NCI-H526 treated with DMSO at 0.1 percent for 48 hours (cell line): ENCODE measurements at regions not wholly inside any gene's neighbourhood (a gene's known extent, or its start where the extent isn't known, plus 50 kb on each side); places are given as distances from the start of the nearest gene placed in this dataset.
"Not testable (repeated sequence)": the region's sequence is repeated elsewhere in the genome, so short reads cannot be mapped to it uniquely, and the experiment has no call there.

Experiments
- DNase-seq: peaks from one replicate; lab custom pipeline; 2025; lab: John Stamatoyannopoulos, UW

DNA sequence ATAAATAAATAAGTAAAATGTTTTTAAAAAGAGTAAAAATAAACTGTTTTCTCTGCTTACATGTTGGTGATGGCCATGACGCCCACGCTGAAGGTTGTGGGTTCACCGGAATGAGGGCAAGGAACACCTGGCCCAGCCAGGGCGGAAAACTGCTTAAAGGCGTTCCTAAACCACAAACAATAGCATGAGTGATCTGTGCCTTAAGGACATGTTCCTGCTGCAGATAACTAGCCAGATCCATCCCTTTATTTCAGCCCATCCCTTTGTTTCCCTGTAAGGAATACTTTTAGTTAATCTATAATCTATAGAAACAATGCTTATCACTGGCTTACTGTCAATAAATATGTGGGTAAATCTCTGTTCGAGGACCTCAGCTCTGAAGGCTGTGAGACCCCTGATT is 63.3 kb upstream of the CEP78 start:
- DNase-seq = not testable (repeated sequence)

DNA sequence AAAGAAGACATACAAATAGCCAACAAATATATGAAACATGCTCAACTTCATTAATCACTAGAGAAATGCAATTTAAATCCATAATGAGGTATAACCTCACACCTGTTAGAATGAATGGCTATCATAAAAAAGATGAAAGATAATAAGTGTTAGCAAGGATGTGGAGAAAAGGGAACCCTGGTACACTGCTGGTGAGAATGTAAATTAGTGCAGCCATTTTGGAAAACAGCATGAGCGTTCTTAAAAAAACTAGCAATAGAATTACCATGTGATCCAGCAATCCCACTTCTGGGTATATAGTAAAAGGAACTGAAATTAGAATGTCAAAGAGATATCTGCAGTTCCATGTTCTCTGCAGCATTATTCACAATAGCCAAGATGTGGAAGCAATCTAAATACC is 64.2 kb upstream of the CEP78 start:
- no peak for DNase-seq

DNA sequence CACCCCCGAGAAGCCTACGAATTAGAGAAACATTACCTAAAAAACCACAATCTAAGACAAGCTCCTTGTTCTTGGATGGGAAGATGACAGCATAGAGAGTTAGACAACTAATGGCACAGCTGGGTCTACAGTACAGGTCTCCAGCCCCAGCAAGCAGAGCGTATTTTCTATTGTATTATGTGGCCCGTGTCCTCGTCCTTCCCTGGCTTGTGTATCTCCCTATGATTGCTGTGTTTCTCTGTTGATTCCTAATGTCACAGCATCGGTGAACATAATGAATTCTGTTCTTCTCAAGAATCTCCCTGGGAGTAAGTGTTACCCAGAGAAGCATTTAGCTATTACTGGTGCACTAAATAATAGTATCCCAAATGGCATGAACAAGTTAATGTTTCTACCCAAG is 66.8 kb upstream of the CEP78 start:
- DNase-seq = no peak

DNA sequence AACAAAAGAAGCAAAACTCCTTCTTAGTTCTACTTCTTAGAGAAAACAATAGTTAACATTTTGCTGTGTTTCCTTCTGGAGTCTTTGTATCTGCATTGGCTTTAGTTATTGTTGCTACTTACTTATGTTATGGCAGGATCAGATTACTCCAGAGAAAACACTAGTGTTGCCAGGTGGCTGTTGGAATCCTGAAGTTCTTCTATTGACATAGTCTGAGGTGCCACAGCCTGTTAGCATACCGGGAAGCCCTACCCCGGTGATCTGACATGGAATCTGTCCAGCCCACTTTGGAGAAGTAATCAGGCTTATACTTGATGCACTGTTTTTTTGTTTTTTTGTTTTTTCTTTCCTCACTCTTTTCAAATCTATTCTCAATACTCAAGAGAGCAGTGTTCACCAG is 68.5 kb upstream of the CEP78 start:
- DNase-seq = peak; percentile 70

DNA sequence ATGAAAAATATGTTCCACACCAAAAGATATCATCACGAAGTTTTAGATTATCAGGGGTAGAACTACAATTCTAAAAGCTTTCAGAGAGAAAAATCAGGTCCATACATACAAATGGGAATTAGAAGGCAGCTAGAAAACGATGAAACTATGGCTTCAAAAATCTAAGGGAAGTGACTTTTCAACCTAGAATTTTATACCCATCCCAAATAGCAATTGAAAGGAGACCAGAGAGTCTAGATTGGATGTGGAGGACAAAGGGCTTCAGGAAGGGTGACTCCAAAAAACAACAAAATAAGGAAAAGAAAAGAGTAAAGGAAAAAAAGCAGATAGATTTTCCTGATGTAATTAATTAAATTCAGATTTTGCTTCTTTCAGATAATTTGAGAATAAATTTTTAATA is 72.0 kb upstream of the CEP78 start:
- no peak for DNase-seq

DNA sequence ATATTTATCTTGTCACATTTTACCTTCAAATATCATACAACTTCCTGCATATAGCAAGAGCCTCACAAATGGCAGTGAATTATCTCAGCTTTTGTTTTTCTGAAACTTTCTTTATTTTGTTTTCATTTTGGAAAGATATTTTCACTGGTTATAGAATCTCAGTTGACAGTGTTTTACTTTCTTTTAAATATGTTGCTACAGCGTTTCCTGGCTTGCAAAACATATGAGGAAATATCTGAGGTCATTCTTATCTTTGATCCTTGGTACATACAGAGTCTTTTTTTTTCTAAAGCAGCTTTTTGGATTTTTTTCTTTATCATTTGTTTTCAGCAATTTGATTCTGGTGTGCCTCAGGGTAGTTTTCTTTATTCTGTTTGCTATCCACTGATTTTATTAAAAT is 77.6 kb upstream of the CEP78 start:
- DNase-seq = no peak

DNA sequence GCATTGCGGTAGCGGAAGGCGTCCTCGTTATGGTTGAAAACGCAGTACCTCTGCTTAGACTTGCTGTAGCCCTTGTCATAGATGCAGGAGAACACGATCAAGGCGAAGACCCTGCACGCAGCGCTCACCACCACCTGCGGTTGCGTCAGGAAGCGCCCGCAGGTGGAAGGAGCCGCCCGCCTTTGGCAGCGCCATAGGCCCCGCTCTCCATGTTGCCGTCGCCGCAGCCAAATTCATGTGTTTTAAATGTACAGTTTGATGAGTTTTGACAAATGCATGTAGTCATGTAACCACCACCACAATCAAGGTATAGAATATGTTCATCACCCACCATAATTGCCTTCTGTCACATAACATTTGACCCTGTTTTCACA is 84.9 kb upstream of the CEP78 start:
- DNase-seq = no peak

DNA sequence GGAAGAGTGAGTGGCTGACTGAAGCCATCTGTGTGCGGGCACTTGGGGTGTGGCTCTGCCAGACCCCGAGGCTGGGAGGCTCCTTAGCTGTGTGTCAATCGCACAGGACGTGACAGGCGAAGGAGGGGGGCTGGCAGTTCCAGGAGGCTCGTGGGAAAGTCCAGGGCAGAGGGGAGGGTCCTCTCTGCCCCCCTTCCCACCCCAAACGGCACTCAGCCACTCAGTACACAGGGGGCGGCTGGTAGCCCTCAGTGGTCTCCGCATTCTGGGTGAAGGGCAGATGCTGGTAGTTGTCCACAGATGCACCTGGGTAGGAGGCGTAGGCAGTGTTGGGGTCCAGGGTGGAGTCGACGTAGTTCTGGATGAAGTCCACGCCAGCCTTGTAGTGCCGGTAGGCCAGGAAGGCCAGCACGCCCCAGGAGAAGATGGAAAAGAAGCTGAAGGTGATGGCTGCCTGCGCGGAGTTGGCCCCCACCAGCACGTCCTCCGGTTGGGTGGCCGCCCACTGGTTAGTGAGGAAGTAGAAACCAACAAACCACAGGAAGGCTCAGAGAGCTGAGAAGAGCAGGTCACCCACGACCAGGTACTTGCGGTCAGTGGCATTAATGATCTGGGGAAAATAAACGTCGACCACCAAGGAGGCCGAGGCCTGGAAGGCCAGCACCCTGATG is 85.4 kb upstream of the CEP78 start:
- DNase-seq = no peak

DNA sequence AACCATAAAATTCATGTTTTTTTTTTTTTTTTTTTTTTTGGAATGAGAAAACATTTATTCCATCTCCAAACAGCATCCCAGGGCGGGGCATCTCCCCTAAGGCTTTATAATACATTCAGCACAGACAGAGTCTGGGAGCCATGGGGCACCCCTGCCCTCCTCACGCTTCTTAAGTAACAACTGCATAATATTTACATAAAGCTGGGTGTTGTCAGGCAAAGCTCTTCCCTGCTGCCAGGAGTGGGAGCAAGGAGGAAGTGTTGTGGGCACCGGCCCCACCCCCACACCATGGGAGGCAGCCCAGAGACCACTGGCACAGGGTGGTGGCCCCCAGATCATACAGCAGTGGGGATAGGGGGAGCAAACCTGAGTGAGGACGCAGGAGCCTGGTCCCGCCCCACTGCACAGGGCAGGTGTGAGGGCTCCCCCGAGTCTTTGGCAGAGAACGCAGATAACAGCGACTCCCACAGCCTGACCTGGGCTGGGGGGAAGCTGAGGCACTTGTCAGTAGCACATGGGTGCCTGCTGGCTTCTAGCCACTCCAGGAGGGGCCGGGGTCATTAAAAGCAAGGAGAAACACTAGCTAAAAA is 86.1 kb upstream of the CEP78 start:
- DNase-seq = no peak

DNA sequence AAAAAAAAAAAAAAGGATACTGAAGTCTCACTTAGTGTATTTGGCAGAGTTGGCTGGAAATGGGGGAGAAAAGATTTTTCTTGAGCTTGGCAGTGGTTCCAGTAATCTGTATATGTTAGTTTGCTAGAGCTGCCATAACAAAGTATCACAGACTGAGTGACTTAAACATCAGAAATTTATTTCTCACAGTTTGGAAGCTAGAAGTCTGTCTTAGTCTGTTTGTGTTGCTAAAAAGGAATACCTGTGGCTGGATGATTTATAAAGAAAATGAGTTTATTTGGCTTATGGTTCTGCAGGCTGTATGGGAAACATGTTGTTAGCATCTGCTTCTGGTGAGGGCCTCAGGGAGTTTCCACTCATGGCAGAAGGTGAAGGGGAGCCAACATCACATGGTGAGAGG is 89.6 kb upstream of the CEP78 start:
- no peak for DNase-seq

DNA sequence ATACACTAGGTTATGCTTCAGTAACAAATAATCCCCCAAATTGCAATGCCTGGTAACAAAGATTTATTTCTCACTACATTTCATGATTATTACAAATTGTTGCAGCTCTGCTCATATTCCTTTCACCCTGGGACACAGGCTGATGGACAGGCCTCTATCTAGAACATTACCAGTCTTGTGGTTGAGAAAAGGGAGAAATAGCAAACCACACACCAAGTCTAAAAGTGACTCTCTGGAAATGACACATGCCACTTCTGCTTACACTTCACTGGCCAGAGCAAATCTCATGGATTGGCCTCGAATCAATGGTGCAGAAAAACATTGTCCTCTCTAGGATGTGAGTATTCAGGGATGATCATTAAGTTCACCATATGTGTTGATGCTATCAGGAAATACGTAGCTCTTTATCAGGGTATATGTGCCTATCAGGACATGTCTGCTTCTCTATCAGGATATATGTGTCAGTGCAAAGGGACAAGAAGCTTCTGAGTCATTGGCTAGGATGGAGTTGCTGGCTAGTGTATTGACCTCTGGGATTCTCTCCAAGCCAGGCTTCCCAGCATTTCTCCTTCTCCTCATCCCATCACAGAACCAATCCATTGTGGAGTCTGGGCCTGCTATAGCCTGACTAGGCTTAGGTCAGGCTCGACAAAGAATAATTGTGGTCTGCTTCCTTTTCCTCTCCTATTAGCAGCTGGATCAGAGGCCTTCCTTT is 91.1 kb upstream of the CEP78 start:
- DNase-seq = no peak

DNA sequence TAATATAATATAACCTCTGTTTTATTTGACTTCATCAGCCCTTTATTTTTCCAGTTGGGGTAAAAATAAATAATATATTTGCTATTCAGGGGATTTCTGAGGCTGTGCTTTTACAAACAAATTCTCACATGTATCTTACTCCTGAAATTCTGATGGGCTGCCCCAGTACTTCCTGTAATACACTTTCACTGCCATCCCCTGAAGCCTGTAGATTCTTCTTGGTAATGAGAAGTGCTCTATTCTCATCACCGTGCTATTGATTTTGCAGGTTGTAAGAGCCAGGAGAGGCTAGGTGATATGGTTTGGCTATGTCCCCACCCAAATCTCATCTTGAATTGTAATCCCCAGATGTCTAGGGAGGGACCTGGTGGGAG is 91.9 kb upstream of the CEP78 start:
- no peak for DNase-seq

DNA sequence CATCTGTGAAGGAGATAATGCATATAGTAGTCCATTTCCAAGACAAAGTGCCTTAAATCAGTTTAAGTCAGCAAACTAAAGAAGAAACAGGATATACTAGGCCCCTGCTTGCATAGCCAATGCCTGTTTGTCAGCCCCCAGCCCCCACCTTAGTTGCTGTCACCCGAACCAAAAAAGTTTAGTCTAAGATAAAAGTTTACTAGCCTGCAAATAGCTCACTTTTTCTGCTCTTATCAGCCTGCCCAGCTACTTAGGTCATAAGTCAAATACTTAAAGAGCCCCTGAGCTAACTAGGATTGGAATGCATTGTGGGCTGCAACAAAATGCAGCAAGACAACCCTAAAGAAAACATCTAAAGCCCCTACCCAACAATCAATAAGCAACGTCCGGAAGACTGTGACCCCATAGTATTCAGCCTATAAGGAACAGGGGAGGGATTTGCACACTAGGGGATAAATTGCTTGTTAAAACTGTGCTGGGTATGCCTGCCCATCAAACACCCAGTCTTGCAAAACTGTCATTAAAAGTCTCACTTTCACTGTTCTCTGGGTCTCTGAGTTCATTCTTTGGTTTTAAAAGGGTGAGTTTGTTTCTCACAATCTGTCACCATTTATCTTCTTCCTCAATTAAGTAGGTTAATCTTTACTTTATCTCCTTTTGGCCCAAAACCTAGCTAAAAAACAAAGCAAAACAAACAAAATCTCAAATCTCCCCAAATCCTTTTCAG is 92.4 kb upstream of the CEP78 start:
- DNase-seq = no peak

DNA sequence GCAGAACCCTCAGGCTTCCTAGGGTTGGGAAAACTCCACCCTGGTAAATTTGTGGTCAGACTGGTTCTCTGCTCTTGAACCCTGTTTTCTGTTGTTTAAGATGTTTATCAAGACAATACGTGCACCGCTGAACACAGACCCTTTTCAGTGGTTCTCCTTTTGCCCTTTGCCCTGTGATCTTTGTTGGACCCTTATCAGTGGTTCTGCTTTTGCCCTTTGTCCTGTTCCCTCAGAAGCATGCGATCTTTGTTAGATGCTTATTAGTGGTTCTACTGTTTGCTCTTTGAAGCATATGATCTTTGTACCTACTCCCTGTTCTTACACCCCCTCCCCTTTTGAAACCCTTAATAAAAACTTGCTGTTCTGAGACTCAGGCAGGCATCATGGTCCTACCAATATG is 93.6 kb upstream of the CEP78 start:
- DNase-seq = not testable (repeated sequence)

DNA sequence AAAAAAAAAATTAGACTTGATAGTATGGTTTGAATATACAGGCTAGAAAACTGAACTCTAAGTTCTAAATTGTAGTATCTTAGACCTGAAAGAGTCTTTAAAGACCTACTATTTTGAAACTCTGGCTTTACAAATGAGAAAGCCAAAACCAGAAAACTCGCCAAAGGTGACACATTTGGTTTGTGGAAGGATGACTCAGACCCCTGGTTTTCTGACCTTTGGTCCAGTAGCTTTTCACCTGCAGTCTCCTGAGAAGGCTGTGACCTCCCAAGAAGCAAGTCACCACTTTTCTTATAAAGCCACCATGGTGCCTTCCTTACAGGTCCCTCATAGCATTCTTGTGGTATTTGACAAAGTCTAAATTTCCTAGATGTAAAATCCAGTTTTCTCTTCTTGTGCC is 102.1 kb upstream of the CEP78 start:
- no peak for DNase-seq

DNA sequence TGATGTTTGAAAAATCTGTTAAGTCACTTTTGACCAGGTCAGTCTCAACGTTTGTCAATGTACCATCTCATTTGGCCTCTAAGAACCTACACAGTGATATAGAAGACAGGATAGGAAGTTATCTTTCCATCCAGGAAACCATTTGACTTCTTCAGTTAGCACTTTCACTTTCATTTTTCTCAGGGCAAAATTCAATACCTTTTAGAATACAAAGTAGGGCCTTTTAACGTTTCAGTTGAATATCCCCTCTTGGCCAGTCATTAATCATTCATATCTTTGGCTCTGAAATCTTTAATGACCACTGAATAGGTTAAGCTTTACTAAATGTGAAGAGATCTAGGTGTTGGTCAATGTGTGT is 101.1 kb upstream of the GNAQ start:
- DNase-seq = no peak

DNA sequence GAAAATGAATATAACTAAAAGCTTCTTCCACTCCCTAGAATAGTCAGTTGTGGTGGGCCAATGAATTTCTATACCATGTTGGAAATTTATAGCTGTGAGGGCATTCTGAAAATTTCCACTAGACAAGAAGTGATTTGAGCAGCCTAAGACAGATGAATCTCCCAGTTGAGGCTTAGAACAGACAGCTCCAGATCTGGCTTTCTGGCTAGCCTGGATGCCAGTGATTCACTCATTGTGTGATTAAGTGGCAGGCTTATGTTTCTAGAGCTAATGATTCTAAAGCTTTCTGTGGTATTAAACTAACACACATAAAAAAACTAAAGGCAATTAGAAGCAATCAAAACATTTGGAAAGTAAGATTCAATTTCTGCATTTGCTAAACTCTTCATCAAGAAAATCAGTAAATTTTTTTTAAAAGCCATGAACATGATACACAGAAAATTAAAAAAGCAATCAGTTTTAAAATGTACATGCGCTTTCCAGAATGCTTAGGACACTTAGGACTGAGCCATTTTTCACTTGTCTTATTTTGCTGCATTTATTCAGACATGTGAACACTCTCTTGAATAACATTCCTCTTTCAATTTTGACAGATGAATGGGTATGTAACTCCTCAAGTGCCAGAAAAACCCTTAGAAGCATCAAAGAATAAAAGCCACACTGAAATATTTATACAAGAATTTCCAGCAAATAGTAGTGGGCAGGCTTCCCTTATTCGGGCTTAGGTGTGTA is 100.5 kb upstream of the GNAQ start:
- no peak for DNase-seq

DNA sequence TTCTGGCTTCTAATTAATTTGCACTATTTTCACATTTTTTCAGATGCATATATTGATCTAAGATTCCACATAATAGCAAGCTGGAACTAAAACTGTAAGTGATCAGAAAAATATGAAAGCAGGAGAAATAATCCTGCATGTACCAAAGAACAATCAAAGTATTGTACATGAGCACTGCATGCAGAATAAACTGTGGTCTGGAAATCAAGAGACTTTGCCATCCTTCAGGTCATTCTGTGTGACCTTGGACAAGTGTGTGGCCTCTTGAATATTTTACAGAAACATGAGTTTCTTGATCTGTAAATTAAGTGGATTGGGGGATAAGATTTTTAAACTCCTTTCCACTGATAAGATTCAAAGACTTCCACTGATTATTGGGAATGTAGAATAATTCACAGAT is 99.2 kb upstream of the GNAQ start:
- no peak for DNase-seq

DNA sequence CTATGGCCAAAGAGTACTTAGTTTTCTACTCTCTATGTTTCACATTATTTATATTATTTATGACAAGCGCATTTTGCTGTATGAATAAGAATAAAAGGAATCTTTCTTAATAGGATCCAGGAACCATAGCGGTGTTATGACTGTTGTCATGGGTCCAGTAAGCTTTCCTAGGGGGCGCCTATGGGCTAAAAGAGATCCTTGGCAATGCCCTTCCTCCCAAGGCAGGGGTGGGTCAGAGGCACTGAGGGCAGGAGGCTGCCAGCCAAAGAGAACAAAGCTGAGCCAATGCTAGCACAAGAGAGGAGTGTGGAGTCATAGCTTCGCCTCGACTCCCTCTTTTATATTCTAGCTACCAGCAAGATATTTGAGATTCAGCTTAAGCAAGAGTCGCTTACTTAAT is 98.4 kb upstream of the GNAQ start:
- DNase-seq = no peak

DNA sequence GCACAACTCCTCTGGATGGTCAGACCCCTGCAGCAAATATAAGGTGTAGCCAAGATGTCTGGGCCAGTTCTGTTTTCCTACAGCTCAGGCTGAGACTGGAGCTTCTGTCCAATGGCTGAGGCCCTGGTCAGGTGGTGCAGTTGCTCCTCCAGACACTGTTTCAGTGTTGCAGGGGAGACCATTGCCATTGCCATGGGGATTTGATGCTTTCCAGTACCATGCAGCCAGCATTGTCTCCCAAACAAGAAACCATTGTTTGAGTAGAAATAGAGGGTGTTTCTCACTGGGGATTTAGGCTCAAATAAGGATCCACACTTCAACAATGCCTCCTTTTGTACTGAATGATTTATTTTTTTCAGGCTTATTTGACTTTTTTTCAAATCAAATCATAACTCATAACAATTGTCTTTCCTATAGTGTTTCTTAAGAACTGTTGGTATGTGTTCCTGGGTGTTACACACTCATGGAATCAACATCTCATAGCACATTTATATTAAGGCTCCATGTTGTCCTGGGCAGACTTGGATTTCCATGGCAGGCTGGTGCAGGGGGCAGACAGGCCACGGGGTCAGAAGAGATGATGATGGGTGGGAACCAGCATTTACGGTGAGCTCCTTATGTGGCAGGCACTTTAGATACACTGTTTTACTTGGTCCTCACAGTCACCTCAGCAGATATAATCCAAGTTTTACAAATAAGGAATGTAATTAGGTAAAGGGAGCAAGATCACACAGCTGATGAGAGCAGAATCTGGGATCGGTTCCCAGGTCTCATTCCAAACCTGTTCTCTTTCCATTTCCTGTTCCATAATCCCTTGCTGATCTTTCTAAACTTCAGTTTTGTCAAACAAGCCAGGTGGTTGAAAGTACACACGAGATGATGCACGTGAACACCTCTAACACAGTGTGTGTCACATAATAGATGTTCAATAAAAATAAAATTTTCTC is 95.9 kb upstream of the GNAQ start:
- DNase-seq = no peak

DNA sequence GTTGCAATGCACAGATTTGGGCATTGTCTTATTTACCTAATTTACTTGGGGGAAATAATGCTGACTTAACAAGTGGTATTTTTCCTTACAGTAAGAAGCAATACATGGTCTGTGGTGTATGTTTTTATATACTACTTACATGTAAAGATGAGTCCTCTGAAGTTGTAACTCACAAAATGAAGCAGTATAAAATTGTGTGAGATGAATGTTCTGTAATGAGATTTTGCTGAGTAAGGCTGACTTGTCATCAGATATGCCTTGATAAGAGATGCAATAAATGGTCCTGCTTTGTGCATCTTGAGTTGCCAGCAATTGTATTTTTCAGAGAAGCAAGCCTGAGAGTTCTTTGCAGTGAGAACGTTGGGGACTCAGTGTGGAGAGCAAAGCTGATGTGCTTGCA is 92.2 kb upstream of the GNAQ start:
- no peak for DNase-seq
